ENCODE measurements at regions not wholly inside any gene's neighbourhood (a gene's known extent, or its start where the extent isn't known, plus 50 kb on each side); places are given as distances from the start of the nearest gene placed in this dataset.

GRCh38 chr2:16154501-16155280 is 214.3 kb downstream of the MYCN start:
- DNase-seq (ENCODE audit: low spot score), result no peak

- DNase-seq (ENCODE audit: low spot score), result no peak
Observed at GRCh38 chr2:16154061-16154460, 213.7 kb downstream of the MYCN start.

GRCh38 chr2:16153754-16154035 is 213.3 kb downstream of the MYCN start:
- DNase-seq (ENCODE audit: low spot score), result no peak

- no peak for DNase-seq (ENCODE audit: low spot score)
Observed at GRCh38 chr2:16152928-16153753, 212.8 kb downstream of the MYCN start.

GRCh38 chr2:16152071-16152927 is 211.9 kb downstream of the MYCN start:
- DNase-seq (ENCODE audit: low spot score), result no peak

GRCh38 chr2:16151651-16152050 is 211.3 kb downstream of the MYCN start:
- no peak for DNase-seq (ENCODE audit: low spot score)

GRCh38 chr2:16151281-16151570 is 210.9 kb downstream of the MYCN start:
- DNase-seq (ENCODE audit: low spot score), result no peak

GRCh38 chr2:16150456-16151280 is 210.3 kb downstream of the MYCN start:
- no peak for DNase-seq (ENCODE audit: low spot score)

GRCh38 chr2:16149349-16150243 is 209.2 kb downstream of the MYCN start:
- no peak for DNase-seq (ENCODE audit: low spot score)

GRCh38 chr2:16148632-16149348 is 208.4 kb downstream of the MYCN start:
- no peak for DNase-seq (ENCODE audit: low spot score)

GRCh38 chr2:16142383-16143361 is 202.3 kb downstream of the MYCN start:
- no peak for DNase-seq (ENCODE audit: low spot score)

GRCh38 chr2:16141641-16141921 is 201.2 kb downstream of the MYCN start:
- no peak for DNase-seq (ENCODE audit: low spot score)

- no peak for DNase-seq (ENCODE audit: low spot score)
Observed at GRCh38 chr2:16140771-16141640, 200.7 kb downstream of the MYCN start.

GRCh38 chr2:16139663-16140615 is 199.6 kb downstream of the MYCN start:
- DNase-seq (ENCODE audit: low spot score), result no peak

GRCh38 chr2:16138811-16139662 is 198.7 kb downstream of the MYCN start:
- DNase-seq (ENCODE audit: low spot score), result no peak
